ENCODE measurements at regions not wholly inside any gene's neighbourhood (a gene's known extent, or its start where the extent isn't known, plus 50 kb on each side); places are given as distances from the start of the nearest gene placed in this dataset.

- no peaks in the 10 kb centered on the region for H3K9me3 ChIP-seq (ENCODE audit: control insufficient read depth, insufficient read depth, low read length)
- TF ChIP-seq, protein P1, sequence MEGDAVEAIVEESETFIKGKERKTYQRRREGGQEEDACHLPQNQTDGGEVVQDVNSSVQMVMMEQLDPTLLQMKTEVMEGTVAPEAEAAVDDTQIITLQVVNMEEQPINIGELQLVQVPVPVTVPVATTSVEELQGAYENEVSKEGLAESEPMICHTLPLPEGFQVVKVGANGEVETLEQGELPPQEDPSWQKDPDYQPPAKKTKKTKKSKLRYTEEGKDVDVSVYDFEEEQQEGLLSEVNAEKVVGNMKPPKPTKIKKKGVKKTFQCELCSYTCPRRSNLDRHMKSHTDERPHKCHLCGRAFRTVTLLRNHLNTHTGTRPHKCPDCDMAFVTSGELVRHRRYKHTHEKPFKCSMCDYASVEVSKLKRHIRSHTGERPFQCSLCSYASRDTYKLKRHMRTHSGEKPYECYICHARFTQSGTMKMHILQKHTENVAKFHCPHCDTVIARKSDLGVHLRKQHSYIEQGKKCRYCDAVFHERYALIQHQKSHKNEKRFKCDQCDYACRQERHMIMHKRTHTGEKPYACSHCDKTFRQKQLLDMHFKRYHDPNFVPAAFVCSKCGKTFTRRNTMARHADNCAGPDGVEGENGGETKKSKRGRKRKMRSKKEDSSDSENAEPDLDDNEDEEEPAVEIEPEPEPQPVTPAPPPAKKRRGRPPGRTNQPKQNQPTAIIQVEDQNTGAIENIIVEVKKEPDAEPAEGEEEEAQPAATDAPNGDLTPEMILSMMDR (IDR thresholded peaks at IDR 0.05): no peak
- no peaks in the 10 kb centered on the region for H3K27me3 Mint-ChIP-seq (ENCODE audit: low read depth in 2 of 2)
- H3K36me3 ChIP-seq (ENCODE audit: control insufficient read depth, insufficient read depth, low read length): no peaks in the 10 kb centered on the region
- H3K4me3 Mint-ChIP-seq: no peak overlapping the region
- peaks cover 0 to 2% of the 10 kb centered on the region in 2 donors for H3K9me3 Mint-ChIP-seq
- no peak for ATAC-seq
- no peak for DNase-seq
- no peak overlapping the region for H3K27ac ChIP-seq (ENCODE audit: low read length)
- 85% methylated on average over 6 of the region's 8 CpGs for WGBS (ENCODE audit: insufficient coverage)
- no peaks in the 10 kb centered on the region for H3K27me3 ChIP-seq (ENCODE audit: control insufficient read depth, insufficient read depth, low read length)
- intact Hi-C loops (cut with micrococcal nuclease): no loop called here
- H3K27ac Mint-ChIP-seq: no peak overlapping the region
- no peaks in the 10 kb centered on the region for H3K4me1 Mint-ChIP-seq
- H3K36me3 Mint-ChIP-seq: no peaks in the 10 kb centered on the region
- no peak overlapping the region for H3K4me3 ChIP-seq (ENCODE audit: low read length)
- H3K4me1 ChIP-seq (ENCODE audit: control insufficient read depth, insufficient read depth, low read length): no peaks in the 10 kb centered on the region
Measured at GRCh38 chr1:233738396-233738795, 124.5 kb downstream of the KCNK1 start.

DNA sequence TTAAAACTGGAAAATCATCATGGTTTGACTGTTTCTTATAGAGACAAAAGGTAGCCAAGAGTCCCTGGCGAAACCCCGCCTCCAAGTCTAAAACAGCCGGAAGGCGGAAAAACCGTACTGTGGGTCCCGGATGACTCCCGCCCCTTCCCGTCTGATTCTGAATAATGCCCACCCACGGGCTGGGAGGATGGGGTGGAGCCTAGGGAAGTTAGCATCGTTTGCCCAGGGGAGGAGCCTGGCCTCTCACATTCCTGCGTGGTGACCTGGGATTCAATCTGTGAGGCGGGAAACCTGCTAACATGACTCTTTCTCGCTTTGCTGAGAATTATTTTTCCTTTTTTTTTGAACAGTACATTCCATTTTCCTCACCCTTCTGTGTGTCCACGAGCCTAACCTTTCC is 124.9 kb downstream of the KCNK1 start:
- no peaks in the 10 kb centered on the region for H3K36me3 Mint-ChIP-seq
- Histone ChIP-seq H3K27me3 (ENCODE audit: control insufficient read depth, insufficient read depth, low read length) (no peaks in the 10 kb centered on the region), H3K36me3 (ENCODE audit: control insufficient read depth, insufficient read depth, low read length) (no peaks in the 10 kb centered on the region), H3K9me3 (ENCODE audit: control insufficient read depth, insufficient read depth, low read length) (no peaks in the 10 kb centered on the region), H3K4me1 (ENCODE audit: control insufficient read depth, insufficient read depth, low read length) (no peaks in the 10 kb centered on the region), H3K4me3 (ENCODE audit: low read length) (no peak overlapping the region), H3K27ac (ENCODE audit: low read length) (no peak overlapping the region)
- H3K27me3 Mint-ChIP-seq (ENCODE audit: low read depth in 2 of 2): no peaks in the 10 kb centered on the region
- H3K4me3 Mint-ChIP-seq: no peak overlapping the region
- ATAC-seq (no peak), DNase-seq (no peak)
- intact Hi-C loops (cut with micrococcal nuclease): no loop called here
- whole genome bisulfite sequencing (ENCODE audit: insufficient coverage): 86% methylated on average over 14 of the region's 14 CpGs
- peaks cover 0 to 2% of the 10 kb centered on the region in 2 donors for H3K9me3 Mint-ChIP-seq
- TF ChIP-seq, protein P1 (IDR thresholded peaks at IDR 0.05): no peak
- H3K4me1 Mint-ChIP-seq: no peaks in the 10 kb centered on the region
- H3K27ac Mint-ChIP-seq: no peak overlapping the region

DNA sequence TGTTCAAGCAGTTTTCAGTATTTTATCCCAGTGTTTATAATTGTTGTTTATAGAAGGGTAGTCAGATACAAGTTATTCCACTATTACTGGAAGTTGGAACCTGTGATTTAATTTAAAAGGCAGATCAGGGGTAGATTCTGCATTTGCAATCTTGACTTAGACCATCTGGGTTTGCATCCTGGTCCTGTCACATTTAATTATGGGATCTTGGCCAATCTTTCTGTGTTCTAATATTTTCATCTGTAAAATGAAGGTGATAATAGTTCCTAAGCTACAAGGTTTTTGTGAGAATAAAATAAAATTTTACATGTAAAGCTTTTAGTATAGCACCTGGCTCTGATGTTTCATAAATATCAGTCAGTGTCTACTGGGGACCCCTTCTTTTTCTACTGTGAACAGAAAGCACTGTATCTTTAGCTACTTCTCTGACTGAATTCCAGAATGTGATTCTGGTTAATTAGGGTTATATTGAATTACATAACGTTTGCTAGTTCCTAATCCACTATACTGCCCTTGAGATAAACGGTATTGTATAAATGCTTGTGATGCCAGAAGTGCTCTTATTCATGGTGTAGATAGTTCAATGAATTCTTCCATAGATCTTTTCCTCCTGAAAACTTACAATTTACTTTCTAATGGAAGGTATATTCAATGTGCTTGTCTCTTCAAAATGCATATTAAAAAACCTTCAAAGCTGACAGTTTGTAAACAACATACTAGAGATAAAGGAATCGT is 131.0 kb downstream of the KCNK1 start:
- Mint-ChIP-seq H3K27me3 (ENCODE audit: low read depth in 2 of 2) (peaks cover 0 to 6% of the 10 kb centered on the region in 2 donors), H3K27ac (no peak overlapping the region), H3K36me3 (no peaks in the 10 kb centered on the region), H3K4me3 (no peak overlapping the region), H3K9me3 (peaks cover 0 to 2% of the 10 kb centered on the region in 2 donors), H3K4me1 (no peaks in the 10 kb centered on the region)
- H3K9me3 ChIP-seq (ENCODE audit: control insufficient read depth, insufficient read depth, low read length): no peaks in the 10 kb centered on the region
- no peaks in the 10 kb centered on the region for H3K27me3 ChIP-seq (ENCODE audit: control insufficient read depth, insufficient read depth, low read length)
- H3K4me3 ChIP-seq (ENCODE audit: low read length): no peak overlapping the region
- DNase-seq (no peak), ATAC-seq (no peak)
- no peak overlapping the region for H3K27ac ChIP-seq (ENCODE audit: low read length)
- H3K36me3 ChIP-seq (ENCODE audit: control insufficient read depth, insufficient read depth, low read length): no peaks in the 10 kb centered on the region
- WGBS (ENCODE audit: insufficient coverage): no CpG with 5 or more reads among the region's 3 CpGs
- intact Hi-C loops (cut with micrococcal nuclease): no loop called here
- H3K4me1 ChIP-seq (ENCODE audit: control insufficient read depth, insufficient read depth, low read length): no peaks in the 10 kb centered on the region
- TF ChIP-seq, protein P1 (IDR thresholded peaks at IDR 0.05): no peak

DNA sequence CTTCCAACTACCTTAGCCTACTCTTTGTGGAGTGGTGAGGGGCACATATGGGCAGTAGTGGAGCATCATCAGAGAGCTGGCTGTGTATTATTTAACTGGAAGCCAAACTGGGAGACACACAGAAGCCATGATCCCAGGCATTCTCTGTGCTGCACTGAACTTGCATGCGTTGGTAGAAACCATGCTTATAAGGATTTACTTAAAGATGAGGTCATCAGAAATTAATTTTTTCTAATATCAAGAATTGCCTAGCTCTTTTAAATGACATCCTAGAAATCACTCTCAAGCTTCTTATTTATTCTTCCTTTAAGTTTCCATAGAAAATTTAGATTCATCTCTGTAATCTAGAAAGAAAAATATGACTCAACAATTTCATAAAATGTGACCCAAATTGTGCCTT is 136.2 kb downstream of the KCNK1 start:
- intact Hi-C loops (cut with micrococcal nuclease): no loop called here
- ATAC-seq (no peak), DNase-seq (no peak)
- H3K4me3 ChIP-seq (ENCODE audit: low read length): no peak overlapping the region
- H3K27me3 Mint-ChIP-seq (ENCODE audit: low read depth in 2 of 2): peaks cover 0 to 2% of the 10 kb centered on the region in 2 donors
- no peaks in the 10 kb centered on the region for H3K9me3 ChIP-seq (ENCODE audit: control insufficient read depth, insufficient read depth, low read length)
- H3K36me3 Mint-ChIP-seq: no peaks in the 10 kb centered on the region
- H3K4me3 Mint-ChIP-seq: no peak overlapping the region
- H3K4me1 ChIP-seq (ENCODE audit: control insufficient read depth, insufficient read depth, low read length): no peaks in the 10 kb centered on the region
- H3K27me3 ChIP-seq (ENCODE audit: control insufficient read depth, insufficient read depth, low read length): no peaks in the 10 kb centered on the region
- TF ChIP-seq, protein P1 (IDR thresholded peaks at IDR 0.05): no peak
- H3K9me3 Mint-ChIP-seq: peaks cover 0 to 5% of the 10 kb centered on the region in 2 donors
- 86% methylated on average over 1 of the region's 1 CpG for WGBS (ENCODE audit: insufficient coverage)
- no peak overlapping the region for H3K27ac ChIP-seq (ENCODE audit: low read length)
- H3K36me3 ChIP-seq (ENCODE audit: control insufficient read depth, insufficient read depth, low read length): no peaks in the 10 kb centered on the region
- no peaks in the 10 kb centered on the region for H3K4me1 Mint-ChIP-seq
- no peak overlapping the region for H3K27ac Mint-ChIP-seq

All from natural killer cell (primary cell).